GM18909 (cell line): ENCODE measurements at regions not wholly inside any gene's neighbourhood (a gene's known extent, or its start where the extent isn't known, plus 50 kb on each side); places are given as distances from the start of the nearest gene placed in this dataset.
"Not testable (repeated sequence)": the region's sequence is repeated elsewhere in the genome, so short reads cannot be mapped to it uniquely, and the experiment has no call there.

Experiments
- ATAC-seq: cut with Tn5 transposase; IDR thresholded peaks from one replicate; pipeline ENCODE4 v1.9.1; 2021; ENCODE audit warnings: mild to moderate bottlenecking; ENCODE audit not compliant: unreplicated experiment, poor library complexity

DNA sequence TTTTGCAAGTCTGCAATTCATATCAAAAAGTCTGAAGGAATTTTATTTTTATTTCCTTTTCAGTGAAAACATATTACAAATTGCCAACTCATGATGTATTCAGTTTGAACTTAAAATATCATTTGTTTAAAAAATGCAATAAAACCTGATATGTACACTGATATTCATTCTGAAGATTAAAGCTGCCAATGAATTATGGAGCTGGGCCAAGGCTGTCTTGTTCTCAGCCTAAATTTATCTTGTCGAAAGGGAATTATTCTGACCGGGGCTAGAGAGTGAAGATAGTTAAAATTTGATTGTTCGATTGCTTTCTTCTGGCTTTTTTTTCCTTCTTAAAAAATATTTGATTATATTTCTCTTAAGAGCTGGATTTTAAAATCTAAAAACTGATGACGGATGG is 54.0 kb upstream of the RBFOX1 start:
- no peak for ATAC-seq

- no peak for ATAC-seq
Observed at GRCh38 chr16:7272567-7273158, 60.0 kb upstream of the RBFOX1 start.

DNA sequence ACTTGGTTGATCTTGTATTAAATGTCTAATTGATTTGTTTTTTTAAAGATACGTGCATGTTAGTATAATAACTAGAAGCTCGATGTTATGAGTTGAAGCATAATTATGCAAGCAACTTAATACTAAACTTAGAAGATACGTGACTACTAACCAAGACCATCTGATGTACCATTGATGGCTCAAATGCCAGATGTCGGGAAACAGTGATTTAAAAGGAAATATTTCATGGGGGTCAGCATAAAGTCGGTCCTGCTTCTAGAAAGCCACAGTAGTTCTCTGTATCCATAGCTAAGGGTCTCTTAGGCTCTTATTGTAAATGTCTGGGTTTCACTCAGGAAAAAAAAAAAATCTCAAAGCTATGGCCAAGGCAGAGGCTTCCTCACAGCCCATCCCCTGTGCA is 61.2 kb upstream of the RBFOX1 start:
- ATAC-seq, result no peak

GRCh38 chr16:7270823-7271222 is 61.8 kb upstream of the RBFOX1 start:
- ATAC-seq, result no peak

GRCh38 chr16:7270006-7270405 is 62.6 kb upstream of the RBFOX1 start:
- ATAC-seq, result no peak

DNA sequence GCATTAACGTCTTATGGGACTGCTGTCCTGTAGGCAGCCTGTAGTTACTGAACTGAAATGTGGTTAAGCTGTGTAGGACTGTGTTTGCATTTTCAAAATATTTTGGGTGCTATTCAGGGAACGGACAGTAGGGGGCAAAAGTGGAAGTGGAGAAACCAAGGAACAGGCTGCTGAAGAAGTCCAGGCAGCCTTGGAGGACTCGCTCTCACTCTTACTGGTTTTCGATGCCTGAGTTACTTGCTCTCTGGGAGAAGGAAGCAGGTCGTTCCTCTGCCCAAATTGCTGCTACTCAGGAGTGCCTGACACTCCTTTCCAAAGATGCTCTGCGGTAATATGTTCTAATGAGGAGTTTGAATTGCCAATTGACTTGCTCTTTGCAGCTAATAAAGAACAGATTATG is 64.5 kb upstream of the RBFOX1 start:
- ATAC-seq, result no peak

- ATAC-seq, result no peak
Observed at GRCh38 chr16:7257016-7257415, 75.6 kb upstream of the RBFOX1 start.

DNA sequence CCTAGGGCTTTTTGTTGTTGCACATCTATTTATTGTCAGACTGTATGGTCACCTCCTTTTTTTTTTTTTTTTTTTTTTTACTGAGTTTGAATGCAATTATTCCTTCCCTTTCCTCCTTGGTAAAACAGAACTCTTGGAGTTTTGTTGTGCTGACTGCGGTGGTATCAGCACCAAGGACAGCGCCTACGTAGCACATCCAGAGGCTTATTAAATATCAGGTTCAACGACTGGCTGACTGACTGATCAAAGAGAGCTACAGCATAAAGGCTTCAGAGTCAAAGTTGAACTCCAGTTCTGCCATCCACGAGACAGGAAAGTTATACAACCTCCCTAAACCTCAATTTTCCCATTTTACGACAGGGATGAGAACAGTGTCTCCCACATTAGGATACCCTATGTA is 86.1 kb upstream of the RBFOX1 start:
- no peak for ATAC-seq

- ATAC-seq, result no peak
Observed at GRCh38 chr16:7239547-7239946, 93.1 kb upstream of the RBFOX1 start.

DNA sequence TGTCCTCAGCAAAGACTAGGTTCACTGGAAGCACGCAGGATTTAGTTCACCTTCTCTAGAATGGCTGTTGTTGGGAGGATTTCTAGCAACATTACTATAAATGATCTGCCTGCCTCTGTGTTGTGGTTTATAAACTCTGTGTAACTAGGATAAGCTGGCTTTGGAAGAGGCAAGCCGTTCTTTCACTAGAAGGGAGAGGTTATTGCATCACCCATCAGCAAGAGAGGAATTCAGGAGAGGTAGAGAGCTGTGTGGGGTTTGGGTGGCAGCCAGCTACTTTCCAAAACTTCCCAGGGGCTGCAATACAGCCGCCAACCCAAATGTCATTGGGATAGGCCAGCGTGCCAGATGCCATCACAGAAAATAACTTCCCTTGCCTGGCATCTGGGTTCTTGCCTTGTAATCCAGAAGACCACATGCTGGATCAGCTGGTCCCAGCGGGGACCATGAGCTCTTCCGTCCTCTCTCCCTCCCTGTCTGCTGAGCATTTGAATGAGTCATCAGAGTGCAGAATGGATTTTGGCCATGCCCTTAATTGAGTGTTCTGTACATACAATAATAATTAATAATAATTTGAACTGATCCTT is 95.7 kb upstream of the RBFOX1 start:
- no peak for ATAC-seq

DNA sequence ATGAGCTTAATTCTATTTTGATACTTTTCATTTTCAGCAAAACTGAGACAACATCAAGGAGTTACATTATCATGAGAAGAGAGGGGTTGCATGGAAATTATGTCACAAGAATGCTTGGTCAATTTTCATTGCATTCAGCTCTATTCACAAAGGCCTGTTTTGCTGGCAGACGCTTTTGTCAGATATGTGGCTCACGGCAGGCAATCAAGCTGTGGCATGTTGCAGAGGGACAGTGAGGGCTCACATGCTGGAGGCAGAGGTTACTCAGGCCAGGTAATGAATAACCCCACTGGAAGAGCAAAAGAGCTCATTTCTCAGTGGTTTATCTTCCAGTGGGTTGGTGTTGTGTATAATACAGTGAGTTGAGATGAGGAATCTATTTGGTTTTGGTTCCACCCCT is 98.7 kb upstream of the RBFOX1 start:
- ATAC-seq, result no peak

DNA sequence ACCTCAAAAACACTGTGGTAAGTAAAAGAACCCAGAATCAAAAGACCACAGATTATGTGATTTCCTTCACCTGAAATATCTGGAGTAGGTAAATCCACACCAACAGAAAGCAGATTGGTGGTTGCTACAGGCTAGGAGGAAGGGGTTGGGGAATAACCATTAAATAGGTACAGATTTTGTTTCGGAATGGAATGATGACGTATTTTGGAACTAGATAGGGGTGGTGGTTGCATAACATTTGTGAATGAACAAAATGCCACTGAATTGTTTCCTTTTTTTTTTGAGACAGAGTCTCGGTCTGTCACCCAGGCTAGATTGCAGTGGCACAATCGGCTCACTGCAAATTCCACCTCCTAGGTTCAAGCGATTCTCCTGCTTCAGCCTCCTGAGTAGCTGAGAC is 100.9 kb upstream of the RBFOX1 start:
- ATAC-seq, result no peak

- ATAC-seq, result not testable (repeated sequence)
Observed at GRCh38 chr16:7229433-7230218, 103.0 kb upstream of the RBFOX1 start.

- no peak for ATAC-seq
Observed at GRCh38 chr16:7227229-7227721, 105.4 kb upstream of the RBFOX1 start.

GRCh38 chr16:7221157-7221556 is 111.5 kb upstream of the RBFOX1 start:
- ATAC-seq, result no peak

- ATAC-seq, result no peak
Observed at GRCh38 chr16:7218936-7219335, 113.7 kb upstream of the RBFOX1 start.

GRCh38 chr16:7217797-7218196 is 114.8 kb upstream of the RBFOX1 start:
- ATAC-seq, result no peak

DNA sequence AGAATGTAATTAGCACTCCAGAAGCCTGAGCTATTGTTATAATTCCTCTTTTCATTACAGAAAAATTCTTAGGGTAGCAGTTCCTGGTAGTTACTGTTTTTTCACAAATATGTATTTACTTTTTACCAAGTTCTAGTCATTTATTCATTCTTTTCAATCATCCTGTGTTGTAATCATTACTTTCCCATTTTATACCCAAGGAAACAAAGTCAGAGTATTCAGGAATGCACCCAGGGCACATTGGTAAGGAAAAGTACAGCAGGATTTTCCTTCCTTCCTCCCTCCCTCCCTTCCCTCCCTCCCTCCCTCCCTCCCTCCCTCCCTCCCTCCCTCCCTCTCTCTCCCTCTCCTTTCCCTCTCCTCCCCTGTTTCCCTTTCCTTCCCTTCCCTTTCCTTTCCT is 115.9 kb upstream of the RBFOX1 start:
- ATAC-seq, result no peak

DNA sequence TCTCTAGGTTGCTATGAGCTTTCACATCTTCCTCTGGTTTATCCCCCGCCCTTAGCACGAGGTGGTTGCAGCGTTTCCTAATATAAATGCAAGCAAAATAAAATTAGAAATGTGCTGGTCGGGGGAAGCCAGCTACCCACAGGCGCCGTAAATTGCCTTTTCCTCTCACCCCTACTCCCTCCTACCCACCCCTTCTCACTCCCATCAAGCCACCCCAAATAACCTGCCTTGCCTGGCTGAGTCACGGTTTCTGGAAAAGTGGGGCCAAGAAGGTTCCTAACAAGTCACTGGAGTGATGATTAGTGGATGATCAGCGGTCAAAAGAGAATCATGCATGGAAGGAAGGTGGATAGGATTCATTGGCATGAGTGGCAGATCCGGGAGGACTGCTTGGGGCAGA is 120.9 kb upstream of the RBFOX1 start:
- ATAC-seq, result no peak

DNA sequence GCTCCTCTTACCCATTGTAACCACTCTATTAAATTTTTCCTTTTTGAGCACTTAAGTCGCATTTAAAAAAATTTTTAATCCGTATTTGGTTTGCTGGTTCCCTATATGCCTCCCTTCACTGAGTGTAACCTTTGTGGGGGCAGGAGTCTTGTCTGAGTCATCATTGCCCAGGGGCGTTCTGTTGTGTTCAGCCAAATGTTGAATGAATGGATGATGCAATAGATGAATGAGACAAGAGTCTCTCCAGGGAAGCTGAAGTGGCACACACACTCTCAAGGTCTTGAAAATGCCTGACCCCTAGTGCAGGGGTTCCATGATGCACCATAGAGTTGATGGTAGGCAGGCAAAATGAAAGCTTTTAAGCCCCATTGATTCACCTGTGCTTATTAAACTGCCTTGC is 123.0 kb upstream of the RBFOX1 start:
- ATAC-seq, result no peak

DNA sequence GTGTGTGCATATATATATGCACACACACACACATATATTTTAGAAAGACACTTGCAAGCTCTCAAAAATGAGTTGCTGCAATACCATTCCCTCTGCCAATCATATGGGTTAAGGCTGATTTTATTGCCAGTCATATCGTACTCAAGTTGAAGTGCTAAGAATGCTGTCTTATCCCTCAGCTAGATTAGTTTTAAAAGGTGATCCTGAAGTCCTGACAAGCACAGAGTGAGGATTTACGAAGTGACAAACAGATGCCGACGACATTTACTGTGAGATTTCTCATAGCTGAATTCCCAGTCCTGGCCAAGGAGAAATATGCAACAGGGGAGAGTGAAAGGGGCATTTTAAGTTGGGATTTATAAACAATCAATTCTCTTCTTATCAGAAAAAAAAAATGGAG is 126.2 kb upstream of the RBFOX1 start:
- no peak for ATAC-seq

DNA sequence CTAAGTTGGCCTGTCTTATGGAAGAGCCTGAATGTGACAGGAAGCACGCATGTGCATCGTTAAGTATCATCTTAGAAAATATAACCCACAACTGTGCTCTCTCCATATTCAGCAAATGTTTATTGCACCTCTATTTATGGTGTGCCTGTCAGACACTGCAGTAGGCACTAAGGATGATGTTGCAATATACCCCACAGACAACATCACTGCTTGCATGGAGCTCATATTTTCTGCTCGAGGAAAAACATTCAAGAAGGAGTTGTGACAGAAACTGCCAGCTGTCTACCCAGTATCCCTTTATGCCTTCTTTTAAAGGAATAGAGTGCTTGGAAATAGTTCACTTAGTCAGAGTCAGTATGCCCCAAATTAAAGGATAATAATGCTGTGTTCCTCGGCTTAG is 132.3 kb upstream of the RBFOX1 start:
- ATAC-seq, result no peak
